Epithelial cell of esophagus (primary cell): ENCODE measurements at regions not wholly inside any gene's neighbourhood (a gene's known extent, or its start where the extent isn't known, plus 50 kb on each side); places are given as distances from the start of the nearest gene placed in this dataset.
A peak's percentile ranks its signal among the peaks of the same experiment; 100 is the strongest.

Experiments
- DNase-seq: peaks from one replicate; pipeline ENCODE4 v3.0.0; 2010; ENCODE audit warnings: low read depth
- H3K4me3 ChIP-seq: 2 replicates; pipeline ENCODE4 v1.5.1; 2011; ENCODE audit warnings: mild to moderate bottlenecking, low read length, control low read depth
- TF ChIP-seq, protein P1 (sequence below): IDR thresholded peaks from 2 replicates; pipeline ENCODE4 v1.5.1; 2011; ENCODE audit warnings: low read depth, mild to moderate bottlenecking, low read length, control low read depth, inconsistent platforms; ENCODE audit not compliant: insufficient read depth; ENCODE audit errors: missing control alignments

DNA sequence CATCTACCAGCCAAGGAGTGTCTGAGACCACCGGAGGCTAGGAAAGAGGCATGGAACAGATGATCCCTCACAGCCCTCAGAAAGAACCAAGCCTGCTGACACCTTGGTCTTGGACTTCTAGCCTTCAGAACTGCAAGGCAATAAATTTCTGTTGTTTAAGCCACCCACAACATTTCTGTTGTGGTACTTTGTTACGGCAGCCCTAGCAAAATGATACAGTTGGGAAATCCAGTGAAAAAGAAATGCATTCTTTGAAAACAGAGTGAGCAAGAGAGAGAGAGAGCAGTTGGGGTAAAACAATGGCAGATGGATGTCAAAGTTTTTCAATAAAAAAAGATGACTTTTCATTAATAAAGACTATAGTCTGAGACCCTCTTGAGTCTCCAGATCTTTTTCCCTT, 219.4 kb downstream of the NFKBIZ start:
- no peak overlapping the region for H3K4me3 ChIP-seq
- TF ChIP-seq, protein P1, sequence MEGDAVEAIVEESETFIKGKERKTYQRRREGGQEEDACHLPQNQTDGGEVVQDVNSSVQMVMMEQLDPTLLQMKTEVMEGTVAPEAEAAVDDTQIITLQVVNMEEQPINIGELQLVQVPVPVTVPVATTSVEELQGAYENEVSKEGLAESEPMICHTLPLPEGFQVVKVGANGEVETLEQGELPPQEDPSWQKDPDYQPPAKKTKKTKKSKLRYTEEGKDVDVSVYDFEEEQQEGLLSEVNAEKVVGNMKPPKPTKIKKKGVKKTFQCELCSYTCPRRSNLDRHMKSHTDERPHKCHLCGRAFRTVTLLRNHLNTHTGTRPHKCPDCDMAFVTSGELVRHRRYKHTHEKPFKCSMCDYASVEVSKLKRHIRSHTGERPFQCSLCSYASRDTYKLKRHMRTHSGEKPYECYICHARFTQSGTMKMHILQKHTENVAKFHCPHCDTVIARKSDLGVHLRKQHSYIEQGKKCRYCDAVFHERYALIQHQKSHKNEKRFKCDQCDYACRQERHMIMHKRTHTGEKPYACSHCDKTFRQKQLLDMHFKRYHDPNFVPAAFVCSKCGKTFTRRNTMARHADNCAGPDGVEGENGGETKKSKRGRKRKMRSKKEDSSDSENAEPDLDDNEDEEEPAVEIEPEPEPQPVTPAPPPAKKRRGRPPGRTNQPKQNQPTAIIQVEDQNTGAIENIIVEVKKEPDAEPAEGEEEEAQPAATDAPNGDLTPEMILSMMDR = no peak
- no peak for DNase-seq

DNA sequence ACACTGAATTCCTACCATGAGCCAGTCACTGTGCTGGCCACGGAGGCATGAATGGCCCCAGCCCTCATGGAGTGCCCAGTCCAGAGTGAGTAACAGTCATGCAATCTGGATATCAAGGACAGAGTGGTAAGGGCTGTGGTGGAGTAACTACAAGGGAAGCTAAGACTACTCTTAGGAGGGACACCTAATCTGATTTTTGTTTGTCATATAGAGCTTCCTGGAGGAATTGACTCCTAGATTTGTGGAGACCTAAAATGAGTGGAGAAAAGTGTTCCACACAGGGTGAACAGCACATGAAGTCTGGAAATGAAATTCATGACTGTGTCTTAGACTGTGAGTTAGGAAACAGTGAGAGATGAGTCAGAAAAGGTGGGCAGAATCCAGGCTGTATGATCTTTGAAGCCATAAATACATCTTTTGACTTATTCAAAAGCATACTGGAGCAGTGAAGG, 219.9 kb downstream of the NFKBIZ start:
- H3K4me3 ChIP-seq = no peak overlapping the region
- DNase-seq = peak; percentile 88
- TF ChIP-seq, protein P1 = no peak

DNA sequence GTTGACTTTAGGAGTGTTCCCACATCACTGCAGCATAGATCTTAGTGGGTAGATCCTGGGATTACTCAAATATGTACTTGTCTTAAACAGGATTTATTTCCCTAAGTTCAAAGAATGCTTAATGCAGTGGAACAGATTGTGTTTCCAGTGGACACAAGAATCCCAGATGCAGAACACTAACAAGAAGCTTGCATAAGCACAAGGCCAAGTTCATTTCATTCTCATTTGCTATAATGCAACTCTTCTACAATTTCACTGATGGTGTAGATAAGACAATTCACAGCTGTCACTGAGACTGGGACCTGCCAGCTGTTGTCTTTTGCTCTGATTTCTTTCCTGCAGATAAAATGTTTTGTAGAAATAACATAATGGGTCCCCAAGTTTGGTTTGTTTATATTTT, 225.6 kb downstream of the NFKBIZ start:
- TF ChIP-seq, protein P1 = no peak
- DNase-seq = no peak
- H3K4me3 ChIP-seq = no peak overlapping the region

DNA sequence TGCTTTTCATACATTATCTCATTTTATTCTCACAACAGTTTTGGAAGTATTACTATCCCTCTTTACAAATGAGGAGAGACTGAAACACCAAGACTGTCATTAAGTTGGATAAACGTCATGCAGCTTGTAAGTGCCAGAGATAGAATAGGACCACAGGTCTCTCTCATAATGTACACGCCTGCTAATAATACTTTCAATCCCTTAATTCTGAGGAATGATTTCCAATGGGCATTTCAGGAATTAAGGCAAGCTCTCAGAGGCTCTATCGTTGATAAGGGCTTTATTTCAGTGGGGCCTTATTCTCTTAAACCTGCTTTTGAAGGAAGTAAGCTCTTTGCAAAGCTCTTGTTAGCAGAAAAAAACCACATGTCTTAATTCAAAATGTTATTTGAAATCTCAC, 229.1 kb downstream of the NFKBIZ start:
- TF ChIP-seq, protein P1 = no peak
- DNase-seq = no peak
- no peak overlapping the region for H3K4me3 ChIP-seq

DNA sequence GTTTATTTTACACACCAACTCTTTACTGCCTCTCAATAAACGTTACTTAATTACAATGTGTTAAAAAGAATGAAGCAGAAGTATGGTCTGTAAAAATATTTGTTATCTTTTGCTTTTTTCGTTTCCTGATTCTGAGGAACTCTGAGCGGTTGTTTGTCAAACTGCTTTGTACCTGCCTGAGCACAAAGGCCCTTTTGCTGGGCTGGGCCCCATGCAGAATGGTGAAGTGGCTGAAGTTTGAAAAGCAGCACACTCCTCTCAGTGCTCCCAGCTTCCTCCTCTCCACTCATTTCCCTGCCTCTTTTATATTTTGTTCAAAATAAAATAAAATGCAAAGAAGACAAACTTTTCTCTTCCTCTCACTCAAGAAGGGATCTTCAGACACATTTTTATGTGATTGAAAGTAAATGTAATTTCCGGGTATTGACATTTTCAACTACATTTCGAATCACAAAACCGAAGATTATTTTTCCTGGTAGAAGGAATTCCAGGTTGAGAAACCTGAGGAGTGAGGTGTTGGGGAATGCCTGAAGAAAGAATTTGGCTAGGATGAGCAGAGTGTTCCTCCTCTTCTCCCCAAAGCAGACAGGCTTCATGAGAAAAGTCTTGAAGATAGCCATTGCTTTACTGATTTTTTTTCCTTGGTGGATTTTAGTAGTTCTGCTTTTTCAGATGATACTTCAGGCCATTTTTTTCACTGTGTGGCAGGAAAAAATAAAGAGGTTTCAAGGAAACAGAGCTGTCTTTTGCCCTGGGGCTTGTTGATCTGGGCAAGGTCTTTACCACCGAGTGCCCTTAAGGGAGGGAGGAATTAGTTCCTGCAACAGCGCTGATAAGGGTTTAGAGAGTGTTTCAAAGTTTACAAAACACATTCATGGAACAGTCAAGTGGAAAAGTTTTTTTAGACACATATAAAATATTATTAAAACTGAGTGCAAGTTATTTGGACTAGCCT, 229.8 kb downstream of the NFKBIZ start:
- TF ChIP-seq, protein P1 = no peak
- no peak overlapping the region for H3K4me3 ChIP-seq
- no peak for DNase-seq

DNA sequence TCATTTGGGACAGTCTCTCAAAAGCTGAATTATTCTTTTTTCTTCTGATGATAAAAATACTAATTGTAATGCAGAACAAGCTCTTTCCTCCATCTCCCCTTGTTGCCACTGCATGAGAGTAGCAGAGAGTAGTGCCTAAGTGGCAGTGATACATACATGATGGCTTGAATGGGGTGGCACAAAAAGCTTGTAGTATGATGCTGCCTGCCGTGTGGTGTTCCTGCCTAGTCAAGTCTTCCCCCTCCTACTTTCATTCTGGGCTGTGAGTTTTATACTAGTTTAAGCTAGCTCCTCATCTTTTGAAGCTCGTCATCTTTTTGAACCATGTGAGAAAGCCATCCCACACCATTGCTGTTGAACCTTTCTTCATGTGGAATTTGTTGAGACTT, 230.5 kb downstream of the NFKBIZ start:
- TF ChIP-seq, protein P1 = no peak
- DNase-seq = no peak
- H3K4me3 ChIP-seq = no peak overlapping the region
